ENCODE measurements at regions not wholly inside any gene's neighbourhood (a gene's known extent, or its start where the extent isn't known, plus 50 kb on each side); places are given as distances from the start of the nearest gene placed in this dataset.

DNA sequence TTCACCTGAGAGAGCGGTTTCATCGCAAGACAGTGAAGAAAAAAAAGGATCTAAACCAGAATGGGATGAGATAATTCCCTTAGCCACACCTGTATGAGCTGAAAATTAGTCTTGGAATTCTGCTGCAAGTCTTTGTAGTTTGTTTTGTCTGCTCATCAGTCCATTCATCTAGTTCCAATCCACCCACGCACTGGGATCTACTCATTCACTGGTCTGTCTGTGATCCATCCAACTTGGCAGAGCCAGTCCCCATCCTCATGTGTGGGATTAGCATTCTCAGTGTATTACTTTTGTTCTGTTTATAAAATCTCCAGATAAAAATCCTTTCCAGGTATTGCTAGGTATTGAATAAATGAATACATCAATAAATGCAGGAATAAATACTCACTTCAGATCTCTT, 266.5 kb upstream of the USP24 start:
- TF ChIP-seq CTCF (IDR thresholded peaks at IDR 0.05), result no peak
- no peak for TF ChIP-seq POLR2A (IDR thresholded peaks at IDR 0.05)

Measured in lower leg skin (tissue), 3 donors.